T-helper 1 cell treated with Interleukin-12 subunit alpha and Interleukin-12 subunit beta and Interleukin-4 antibody, amounts not matched to agents 30 ng/mL and 1 ng/mL, for 36 hours (primary cell): ENCODE measurements at regions not wholly inside any gene's neighbourhood (a gene's known extent, or its start where the extent isn't known, plus 50 kb on each side); places are given as distances from the start of the nearest gene placed in this dataset.

Experiments used
- intact Hi-C: fragments of 100-400 bp; cut with micrococcal nuclease; formaldehyde crosslinking; loops from one replicate; pipeline ENCODE4 v1.15.1; 2024

DNA sequence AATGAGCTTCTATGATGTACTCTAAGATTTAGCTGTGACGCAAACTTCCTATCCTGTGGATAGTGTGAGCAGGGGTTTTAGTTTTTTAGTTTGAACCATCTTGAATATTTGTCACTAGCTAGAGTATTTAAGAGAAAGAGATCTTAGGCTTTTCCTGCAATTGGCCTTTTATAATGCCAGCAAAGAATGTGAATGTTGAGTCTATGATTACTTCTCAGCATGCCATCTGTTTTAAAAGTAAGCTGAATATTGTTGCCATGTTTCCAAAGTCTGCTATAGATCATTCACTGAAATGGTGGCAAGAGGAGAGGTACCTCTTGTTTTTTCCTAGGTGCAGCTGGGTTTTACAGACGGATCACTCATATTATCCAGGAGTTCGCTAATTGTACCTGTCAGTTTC lies 1783.6 kb upstream of the FLRT2 start:
- intact Hi-C loops = no loop called here

DNA sequence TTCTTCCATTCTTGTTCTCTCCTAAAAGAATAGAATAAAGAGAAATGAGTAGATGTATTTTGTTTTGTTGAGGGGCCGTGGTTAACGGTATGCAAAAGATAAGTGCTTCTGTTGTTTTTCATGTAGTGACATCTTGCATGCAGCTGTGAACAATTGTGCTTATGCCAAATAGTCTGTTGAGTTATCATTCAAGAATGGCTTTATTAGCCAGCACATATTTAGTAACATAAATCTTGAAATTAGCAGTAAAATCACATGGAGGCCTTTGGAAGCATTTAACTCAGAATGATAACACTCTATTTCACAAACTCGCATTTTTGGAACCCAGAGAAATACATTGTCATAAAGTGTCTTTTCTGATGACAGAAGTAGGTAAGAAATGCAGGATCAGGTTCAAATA lies 1772.0 kb upstream of the FLRT2 start:
- intact Hi-C loops = no loop called here

DNA sequence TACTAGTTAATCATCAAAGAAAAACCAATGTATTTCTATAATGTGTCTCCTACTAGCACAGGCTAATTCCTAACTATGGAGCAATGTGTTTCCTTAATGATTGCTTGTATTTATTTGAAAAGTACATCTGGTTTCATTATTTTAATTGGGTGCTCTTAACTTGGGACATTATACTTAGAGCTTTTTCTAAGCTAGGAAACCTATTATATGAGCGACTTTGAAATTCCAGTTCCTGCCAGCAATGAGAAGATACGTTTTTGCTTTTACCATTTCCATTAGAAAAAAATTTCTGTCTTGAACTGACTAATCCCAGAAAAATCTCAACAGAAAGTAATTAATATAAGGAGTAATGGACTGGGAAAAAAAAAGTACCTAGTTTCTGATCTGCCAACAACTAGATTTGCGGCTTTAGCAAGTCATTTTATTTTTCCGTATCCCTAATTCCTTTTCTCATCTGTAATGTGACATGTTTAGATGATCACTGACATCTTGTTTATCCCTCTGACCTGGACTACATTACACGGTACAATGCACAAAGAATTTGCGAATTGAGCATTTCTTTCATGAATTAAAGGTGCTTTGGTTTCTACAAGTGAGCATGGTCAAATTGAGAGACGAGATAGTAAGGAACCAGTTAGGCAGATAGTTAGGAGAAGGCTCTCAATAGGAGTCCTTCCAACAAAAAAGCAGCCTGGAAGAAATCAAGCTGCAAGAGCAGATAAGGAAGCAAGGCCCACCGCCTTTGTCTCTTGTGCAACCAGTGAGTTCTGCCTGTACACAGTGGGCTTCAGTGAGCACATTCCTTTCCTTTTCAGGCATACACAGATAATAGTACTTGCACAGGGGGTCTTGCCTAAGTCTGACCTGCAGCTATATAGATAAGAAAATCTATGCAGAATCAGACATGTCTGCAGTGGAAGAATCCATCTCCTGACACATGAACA lies 1765.0 kb upstream of the FLRT2 start:
- intact Hi-C loops = no loop called here

DNA sequence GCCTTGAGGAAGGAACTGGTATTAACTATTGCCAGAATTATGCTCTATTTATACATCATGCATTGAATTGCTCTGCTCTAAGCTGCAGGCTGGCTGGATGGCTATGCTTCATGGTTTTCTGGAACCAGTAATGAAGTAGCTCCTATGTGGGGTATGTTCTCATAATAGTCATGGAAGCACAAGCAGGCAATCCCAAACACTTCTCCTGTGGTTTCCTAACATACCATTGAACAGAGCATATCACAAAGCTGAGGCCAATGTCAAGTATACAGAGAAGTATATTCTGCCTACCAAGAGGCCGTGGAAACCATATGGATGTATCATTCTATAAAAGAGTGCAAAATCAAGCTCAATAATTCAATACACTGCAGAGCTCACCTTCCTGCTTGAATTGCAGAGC lies 1752.4 kb upstream of the FLRT2 start:
- intact Hi-C loops = no loop called here

DNA sequence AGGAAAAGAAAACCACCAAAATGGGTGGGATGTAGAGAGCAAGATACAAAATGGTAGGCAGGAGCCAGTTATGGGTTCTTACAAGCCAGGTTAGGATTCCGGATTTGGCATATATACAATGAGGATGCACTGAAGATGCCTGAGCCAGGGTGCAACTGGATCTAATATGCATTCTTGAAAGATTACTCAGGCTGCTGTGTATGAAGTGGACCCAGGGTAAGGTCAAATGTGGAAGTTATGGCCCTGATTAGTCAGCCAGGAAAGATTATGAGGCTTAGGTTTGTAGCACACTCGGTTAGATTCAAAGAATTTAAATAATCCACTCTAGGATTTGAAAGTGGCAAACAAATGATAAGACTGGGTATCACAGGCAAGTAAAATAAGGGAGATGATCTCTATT lies 1750.7 kb upstream of the FLRT2 start:
- intact Hi-C loops = no loop called here

DNA sequence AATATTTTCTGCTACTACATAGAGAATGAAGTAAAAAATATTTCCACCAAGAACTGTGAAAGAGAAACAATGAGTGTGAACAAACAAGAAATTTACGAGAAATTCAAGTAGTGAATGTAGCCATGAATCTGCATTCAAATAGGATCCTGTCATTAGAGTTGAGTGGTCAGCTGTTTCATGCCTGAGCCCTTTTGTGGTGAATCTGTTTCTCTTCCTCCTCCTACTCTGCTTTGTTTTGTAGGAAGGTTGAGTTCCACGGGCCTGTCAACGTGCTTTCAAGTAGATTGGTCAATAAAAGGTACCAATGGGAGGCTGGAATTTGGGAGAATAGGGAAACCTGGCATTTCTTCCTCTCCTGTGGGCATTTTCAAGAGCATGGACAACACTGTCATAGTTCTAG lies 1749.6 kb upstream of the FLRT2 start:
- intact Hi-C loops = no loop called here

DNA sequence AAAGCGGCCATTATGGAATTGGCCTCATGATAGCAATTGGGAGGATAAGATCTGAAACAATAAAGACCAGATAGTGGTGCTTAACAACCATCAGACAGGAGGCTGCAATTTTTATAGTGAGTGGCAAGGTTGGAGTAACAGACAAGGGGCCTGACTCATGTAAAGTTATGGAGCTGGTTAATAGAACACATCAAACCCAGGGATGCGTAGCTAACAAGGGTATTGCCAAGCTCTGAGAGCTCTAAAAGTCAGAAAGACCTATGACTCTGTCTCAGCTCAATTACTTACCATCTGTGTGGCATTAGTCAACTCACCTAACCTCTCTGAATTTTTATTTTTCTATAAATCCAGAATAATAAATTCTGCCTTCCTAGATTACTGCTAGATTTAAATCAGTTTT lies 1731.5 kb upstream of the FLRT2 start:
- intact Hi-C loops = no loop called here

DNA sequence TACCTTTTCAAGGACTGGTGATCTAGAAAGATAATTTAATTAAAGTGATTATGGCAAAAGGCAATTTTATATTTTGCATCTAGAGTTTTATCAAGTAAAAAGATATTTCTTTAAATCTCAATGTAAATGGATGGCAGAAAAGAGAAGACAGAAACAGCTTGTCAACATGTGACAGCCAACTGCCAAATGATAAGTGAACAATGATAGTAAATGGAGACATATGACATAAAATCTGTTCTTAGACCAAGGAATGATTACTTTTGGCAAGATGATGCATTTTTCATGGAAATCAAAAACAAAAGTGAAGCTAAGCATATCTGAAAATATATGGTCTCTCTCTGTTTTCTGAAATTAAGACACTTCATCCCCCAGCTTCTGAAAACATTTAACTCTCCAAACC lies 1730.7 kb upstream of the FLRT2 start:
- intact Hi-C loops = no loop called here

DNA sequence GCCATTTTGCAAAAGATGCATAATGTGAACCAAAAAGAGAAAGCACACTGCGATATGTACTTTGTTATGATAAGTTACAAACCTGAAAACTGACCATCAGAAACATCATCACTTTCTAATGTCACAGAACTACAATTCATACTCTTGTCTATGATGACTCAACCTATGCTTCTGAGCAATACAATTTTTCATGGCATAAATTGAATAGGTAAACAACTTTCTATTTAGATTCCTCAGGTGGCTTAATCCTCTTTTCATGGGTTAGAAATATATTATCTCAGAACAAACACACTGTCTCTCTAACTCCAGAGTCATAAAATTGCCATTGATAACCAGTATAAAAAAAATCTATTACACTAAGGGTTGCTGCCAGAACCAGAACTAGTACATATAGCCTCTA lies 1715.0 kb upstream of the FLRT2 start:
- intact Hi-C loops = no loop called here

DNA sequence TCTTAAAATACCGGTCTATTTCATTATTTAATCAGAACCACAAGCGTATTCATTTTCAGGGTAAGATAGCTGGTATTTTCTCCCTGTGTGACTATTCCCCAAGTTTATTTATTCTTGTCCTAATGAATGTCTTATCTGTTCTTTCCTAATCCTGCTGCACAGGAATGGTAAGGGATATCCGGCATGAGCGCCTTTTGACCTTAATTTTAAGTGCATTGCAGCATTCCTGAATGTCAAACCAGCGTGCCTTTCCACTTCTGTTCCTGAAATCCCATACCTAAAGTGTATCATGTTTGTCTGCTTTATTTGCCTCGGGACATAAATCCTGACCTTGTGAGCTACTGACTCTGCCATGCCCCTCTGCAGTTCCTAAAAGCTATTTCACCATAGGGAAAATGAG lies 1713.2 kb upstream of the FLRT2 start:
- intact Hi-C loops = no loop called here

DNA sequence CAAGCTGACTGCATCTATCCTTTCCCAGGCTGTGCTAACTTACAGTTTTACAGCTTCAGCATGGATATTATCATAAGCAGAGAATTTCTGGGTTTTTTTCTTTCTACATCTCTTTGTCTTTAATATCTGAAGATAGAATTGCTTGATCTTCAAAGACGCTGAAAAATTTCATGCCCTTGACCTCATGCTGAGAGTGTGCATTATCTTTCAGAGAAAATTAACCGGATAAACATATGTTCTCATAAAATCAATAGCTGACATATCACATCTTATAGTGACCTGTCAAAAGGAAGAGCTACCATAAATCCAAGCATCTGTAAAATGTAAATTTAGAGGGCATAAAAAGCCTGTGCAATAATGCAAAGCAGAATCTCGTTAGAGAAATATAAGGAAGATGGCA lies 1704.1 kb upstream of the FLRT2 start:
- intact Hi-C loops = no loop called here

DNA sequence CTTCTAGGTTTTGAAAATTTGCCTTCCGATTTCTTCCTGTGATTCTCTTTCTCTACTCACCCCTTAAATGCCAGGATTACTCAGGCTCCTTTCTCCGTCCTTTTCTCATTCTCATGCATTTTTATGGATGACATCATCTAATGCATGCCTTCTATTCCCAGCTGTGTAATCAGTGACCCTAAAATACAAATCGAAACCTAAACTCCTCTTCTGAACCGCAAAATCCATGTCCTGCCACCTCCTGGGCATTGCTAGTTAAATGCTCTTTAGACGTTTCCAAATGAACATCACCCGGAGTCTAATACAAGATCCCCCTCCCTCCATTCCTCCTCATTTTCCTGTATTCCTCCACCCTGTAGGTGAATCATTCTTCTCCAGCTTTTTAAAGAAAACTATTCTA lies 1703.1 kb upstream of the FLRT2 start:
- intact Hi-C loops = no loop called here

DNA sequence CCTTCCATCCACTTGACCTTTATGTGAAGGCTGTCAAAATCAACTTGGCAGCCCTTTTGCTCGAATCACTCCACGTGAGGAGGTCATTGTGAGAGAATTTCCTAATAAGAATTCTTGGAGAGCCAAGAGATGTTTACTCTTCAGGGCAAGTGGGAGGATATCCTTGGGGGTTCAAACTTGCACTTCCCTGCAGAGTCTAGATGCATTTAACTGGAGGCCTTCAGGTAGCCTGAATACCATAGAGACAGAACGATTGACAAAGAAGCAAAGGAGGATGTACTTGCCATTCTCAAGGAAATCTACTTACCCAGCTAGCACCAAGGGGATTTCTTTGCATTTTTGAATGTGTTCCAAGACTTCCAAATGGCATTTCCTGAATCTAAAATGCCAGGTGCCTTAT lies 1702.6 kb upstream of the FLRT2 start:
- intact Hi-C loops = no loop called here

DNA sequence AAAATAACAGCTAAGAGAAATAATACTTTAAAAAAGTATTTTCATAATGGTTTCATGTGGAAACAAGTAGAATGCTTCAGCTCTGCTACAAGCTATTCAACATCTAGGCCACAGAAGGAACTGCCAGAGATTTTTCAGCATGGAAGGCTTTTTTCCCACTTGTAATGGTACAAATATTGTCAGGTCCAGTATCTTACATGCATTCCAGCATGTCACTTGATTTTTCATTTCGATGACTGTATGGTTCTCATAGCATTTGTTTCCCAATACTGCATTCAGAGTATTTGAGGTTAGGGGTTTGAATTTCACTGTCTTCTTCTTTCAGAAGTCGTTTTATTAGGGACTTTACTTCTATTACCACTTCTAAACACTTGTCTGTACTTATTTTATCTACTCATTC lies 1701.5 kb upstream of the FLRT2 start:
- intact Hi-C loops = no loop called here

DNA sequence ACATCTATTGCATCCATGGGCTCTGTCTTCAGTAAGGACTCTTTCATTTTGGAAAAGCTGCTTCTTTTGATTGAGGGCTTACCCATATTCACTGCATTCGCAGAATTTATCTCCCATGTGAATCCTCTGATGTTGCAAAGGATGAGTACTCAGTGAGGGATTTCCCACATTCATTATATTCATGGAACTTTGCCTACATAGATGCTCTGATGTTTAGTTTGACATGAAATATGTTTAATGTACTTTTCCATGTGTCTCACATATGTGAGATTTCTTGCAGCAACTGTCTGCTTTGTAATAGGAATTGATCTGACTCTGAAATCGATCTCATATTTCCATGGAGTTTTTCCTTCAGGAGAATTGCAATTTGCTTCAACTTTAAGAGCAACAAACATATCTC lies 1699.6 kb upstream of the FLRT2 start:
- intact Hi-C loops = no loop called here

DNA sequence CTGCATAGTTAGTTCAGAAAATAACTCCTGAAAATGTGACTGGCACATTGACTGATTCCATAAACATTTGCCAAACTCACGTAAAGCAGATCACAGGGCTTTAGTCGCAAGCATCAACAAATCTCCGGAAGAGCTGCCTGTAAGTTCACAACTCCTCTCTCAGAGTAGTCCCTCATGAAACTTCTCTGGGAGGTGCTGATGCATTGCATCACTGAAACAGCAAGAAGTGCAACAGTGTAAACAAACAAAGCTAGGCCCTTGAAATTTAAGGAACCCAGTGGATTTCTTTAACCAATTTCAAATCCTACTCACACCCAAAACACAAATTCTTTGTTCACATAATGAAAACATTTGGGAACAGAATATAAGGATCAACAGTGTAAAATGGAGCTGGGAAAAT lies 1691.7 kb upstream of the FLRT2 start:
- intact Hi-C loops = no loop called here

DNA sequence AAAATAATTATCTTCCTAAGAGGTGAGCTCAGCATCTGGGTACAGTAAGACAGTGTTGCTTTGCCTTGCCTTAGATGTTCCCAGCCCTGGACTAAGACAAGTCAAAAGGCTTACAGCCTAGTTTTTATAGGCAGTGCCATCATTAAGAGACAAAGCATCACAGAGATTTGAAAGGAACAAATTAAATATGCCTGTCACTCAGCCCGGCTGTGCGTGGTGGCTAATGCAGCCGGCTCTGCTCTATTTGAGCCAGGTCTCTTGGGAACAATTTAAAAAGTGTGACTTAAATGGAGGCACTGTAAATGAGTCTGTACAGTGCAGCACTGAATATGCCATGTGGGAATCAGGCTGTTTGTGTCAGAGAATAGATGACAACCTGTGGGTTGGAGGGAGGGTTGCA lies 1687.4 kb upstream of the FLRT2 start:
- intact Hi-C loops = no loop called here

DNA sequence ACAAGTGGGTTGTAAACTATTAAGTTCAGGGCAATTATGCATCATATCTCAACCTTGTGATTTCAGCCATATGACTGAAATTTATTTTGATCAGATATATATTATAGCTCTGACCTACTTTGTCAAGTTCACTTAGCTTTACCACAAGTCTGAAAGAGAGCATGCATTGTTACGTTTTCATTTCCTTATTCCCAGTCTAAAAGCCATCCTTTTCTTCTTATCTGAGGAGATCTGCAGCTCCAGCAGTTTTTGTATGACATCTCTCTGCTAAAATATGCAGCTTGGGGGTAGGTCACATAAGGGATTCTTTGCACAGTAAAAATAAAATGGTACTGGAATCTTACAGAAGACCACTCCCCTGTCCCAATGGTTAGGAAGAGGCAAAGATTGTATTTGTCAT lies 1682.8 kb upstream of the FLRT2 start:
- intact Hi-C loops = no loop called here

DNA sequence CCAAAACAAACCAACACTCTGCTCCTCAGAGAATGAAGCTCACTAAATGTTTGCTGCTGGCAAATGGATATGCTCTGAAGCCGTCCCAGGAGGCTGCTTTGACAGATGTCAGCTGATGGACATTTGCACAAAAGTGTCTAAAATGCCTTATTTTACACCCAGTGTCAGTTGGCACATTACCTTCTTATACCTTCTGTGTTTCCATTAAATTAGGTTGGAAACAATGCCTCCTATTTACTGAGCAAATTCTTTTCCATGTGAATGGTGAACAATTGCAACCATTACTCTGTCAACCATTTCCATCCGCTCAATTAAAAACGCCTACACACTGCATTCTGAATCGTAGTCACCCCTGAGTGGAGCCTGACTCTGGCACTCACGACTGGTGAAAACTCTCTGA lies 1679.9 kb upstream of the FLRT2 start:
- intact Hi-C loops = no loop called here

DNA sequence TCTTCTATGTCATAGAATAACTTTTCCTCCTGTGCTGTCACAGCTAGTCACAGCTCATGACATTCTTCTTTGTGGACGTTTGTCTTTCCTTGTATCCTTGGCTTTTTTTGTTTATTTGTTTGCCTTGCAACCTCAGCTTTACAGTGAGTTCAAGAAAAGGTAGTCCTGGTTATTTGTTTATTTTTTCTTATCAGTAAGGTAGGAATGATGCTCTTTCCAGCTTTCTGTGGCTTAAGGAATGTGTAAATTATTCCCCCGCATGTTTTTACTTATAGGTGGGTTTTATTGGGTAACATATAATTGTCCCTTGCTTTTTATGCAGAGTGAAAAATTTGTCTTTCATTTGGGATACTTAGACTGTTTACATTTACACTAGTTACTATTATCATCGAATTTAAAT lies 1673.6 kb upstream of the FLRT2 start:
- intact Hi-C loops = no loop called here

DNA sequence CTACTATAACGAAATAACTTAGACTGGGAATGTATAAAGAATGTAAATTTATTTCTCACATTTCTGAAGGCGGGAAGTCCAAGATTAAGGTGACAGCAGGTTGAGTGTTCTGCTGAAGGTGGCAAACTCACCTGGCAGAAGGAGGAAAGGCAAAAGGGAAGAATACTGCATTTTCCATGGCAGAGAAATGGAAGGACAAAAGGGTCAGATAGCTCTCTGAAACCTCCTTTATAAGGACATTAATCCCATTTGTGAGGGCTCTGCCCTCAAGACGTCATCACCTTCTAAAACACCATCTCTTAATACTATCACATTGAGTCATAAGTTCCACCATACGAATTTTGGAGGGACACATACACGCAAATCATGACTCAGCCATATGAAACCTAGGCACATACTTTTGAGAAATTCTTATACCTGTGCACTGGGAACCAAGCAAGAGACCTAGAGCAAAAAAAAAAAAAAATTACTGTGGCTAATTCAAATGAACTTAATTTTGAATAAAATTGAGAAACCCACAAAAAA lies 1669.3 kb upstream of the FLRT2 start:
- intact Hi-C loops = no loop called here

DNA sequence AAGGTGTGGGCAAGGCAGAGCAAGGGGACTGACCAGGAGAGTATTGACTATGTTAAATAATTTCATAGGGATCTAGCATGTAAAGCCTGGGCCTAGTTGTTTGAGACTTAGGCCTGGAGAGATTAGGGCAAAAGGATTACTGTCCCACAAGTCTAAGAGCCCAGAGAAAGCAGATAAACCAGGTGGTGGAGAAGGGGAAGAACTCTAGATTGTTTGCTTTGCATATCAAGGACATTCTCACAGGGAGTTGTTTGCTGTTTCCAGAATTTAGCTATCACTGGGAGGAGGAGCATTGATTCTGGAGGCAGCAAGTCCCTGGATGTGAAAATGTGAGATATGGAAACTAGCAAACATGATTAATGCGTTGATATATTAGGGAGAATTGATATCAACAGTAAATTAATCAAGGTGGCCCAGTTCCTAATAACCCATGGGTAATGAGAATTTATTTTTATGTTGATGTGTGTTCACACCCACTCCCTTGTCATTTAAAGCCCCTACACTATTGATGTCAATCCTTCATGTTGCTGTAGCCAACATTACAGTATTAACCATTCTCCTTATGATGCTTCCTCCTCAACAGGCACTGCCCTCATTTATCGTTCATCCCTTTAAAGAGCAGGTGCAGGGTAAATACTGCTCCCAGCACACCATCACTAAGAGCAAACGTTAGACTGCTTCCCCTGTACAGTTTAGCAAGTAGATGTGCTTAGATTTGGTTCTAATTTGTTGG lies 1666.7 kb upstream of the FLRT2 start:
- intact Hi-C loops = no loop called here

DNA sequence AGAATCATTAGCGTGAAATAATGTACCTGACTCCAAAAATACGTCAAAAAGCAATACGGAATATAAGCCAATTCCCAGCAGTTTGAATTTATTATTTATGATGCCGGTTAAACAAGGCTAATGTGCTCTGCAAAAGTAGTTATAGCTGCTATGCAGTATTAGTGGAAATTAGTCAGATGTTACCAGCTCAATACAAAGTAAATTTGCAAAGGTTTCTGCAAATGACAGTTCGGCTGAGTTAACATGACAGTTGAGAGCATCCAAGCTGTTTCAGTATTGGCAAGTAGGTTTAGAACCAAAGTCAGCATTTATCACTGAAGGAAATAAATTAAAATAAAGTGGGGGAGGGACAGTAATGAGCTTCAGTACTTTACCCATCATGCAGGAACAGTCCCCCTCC lies 1665.8 kb upstream of the FLRT2 start:
- intact Hi-C loops = no loop called here
